ENCODE measurements at regions not wholly inside any gene's neighbourhood (a gene's known extent, or its start where the extent isn't known, plus 50 kb on each side); places are given as distances from the start of the nearest gene placed in this dataset.
"Not testable (repeated sequence)": the region's sequence is repeated elsewhere in the genome, so short reads cannot be mapped to it uniquely, and the experiment has no call there.

- POLR2A ChIA-PET (ENCODE audit: low non-redundant PET) = no interaction called here
- no peak for TF ChIP-seq CTCF (conservative IDR thresholded peaks at IDR 0.05; ENCODE audit: low read depth)
- DNase-seq (ENCODE audit: low spot score) = no peak
- CTCF ChIA-PET = no interaction called here
- H3K27ac ChIP-seq = no peak overlapping the region
These were observed 98.1 kb upstream of the C1GALT1C1 start for GRCh38 chrX:120727911-120728310.

- DNase-seq (ENCODE audit: low spot score) = no peak
- CTCF ChIA-PET = no interaction called here
- no peak overlapping the region for H3K27ac ChIP-seq
- POLR2A ChIA-PET (ENCODE audit: low non-redundant PET) = no interaction called here
- TF ChIP-seq CTCF (conservative IDR thresholded peaks at IDR 0.05; ENCODE audit: low read depth) = no peak
These were observed 97.6 kb upstream of the C1GALT1C1 start for GRCh38 chrX:120727452-120727851.

GRCh38 chrX:120726294-120726693 is 96.4 kb upstream of the C1GALT1C1 start:
- TF ChIP-seq CTCF (conservative IDR thresholded peaks at IDR 0.05; ENCODE audit: low read depth) = no peak
- no peak for DNase-seq (ENCODE audit: low spot score)
- no peak overlapping the region for H3K27ac ChIP-seq
- ChIA-PET CTCF (no interaction called here), POLR2A (ENCODE audit: low non-redundant PET) (no interaction called here)

- H3K27ac ChIP-seq = no peak overlapping the region
- DNase-seq (ENCODE audit: low spot score) = no peak
- CTCF ChIA-PET = no interaction called here
- POLR2A ChIA-PET (ENCODE audit: low non-redundant PET) = no interaction called here
- TF ChIP-seq CTCF (conservative IDR thresholded peaks at IDR 0.05; ENCODE audit: low read depth) = no peak
These were observed 96.0 kb upstream of the C1GALT1C1 start for GRCh38 chrX:120725874-120726273.

GRCh38 chrX:120719622-120720021 is 89.8 kb upstream of the C1GALT1C1 start:
- TF ChIP-seq CTCF (conservative IDR thresholded peaks at IDR 0.05; ENCODE audit: low read depth) = no peak
- POLR2A ChIA-PET (ENCODE audit: low non-redundant PET) = no interaction called here

GRCh38 chrX:120718969-120719368 is 89.1 kb upstream of the C1GALT1C1 start:
- no peak for DNase-seq (ENCODE audit: low spot score)
- no peak overlapping the region for H3K27ac ChIP-seq
- TF ChIP-seq CTCF (conservative IDR thresholded peaks at IDR 0.05; ENCODE audit: low read depth) = no peak
- ChIA-PET CTCF (no interaction called here), POLR2A (ENCODE audit: low non-redundant PET) (no interaction called here)

More at GRCh38 chrX:120719622-120720021, 89.8 kb upstream of the C1GALT1C1 start:
- H3K27ac ChIP-seq = no peak overlapping the region
- CTCF ChIA-PET = no interaction called here
- DNase-seq (ENCODE audit: low spot score) = no peak

- DNase-seq (ENCODE audit: low spot score); POLR2A ChIA-PET (ENCODE audit: low non-redundant PET); CTCF ChIA-PET; H3K27ac ChIP-seq: not testable (repeated sequence)
These were observed 72.5 kb upstream of the C1GALT1C1 start for GRCh38 chrX:120702337-120702736.
